Activated CD4-positive, alpha-beta T cell treated with anti-CD3 and anti-CD28 coated beads for 36 hours (primary cell): ENCODE measurements at regions not wholly inside any gene's neighbourhood (a gene's known extent, or its start where the extent isn't known, plus 50 kb on each side); places are given as distances from the start of the nearest gene placed in this dataset.
A peak's percentile ranks its signal among the peaks of the same experiment; 100 is the strongest.
"Not testable (repeated sequence)": the region's sequence is repeated elsewhere in the genome, so short reads cannot be mapped to it uniquely, and the experiment has no call there.

Source experiments
- ATAC-seq: fragments of 200-7000 bp; cut with Tn5 transposase; one replicate; pipeline ENCODE4 v1.10.0; 2021; ENCODE audit warnings: mild to moderate bottlenecking, moderate library complexity
- CTCF ChIA-PET: fragments of 350-600 bp; sonication (Branson Sonifier 250); formaldehyde crosslinking; loops from one replicate; lab custom pipeline; 2021; ENCODE audit warnings: antibody characterized with exemption; lab: Charles Lee
- POLR2A ChIA-PET: fragments of 350-600 bp; sonication (Branson Sonifier 250); formaldehyde crosslinking; loops from one replicate; lab custom pipeline; 2021; ENCODE audit warnings: antibody characterized with exemption, inconsistent platforms; lab: Charles Lee
- DNase-seq: peaks from one replicate; pipeline ENCODE4 v3.0.0-alpha.2; 2020
- H3K27ac Mint-ChIP-seq: one replicate; pipeline ENCODE4 v1.8.0; 2021; ENCODE audit warnings: mixed read lengths
- H3K27me3 Mint-ChIP-seq: one replicate; pipeline ENCODE4 v1.8.0; 2021; ENCODE audit warnings: mixed read lengths
- H3K36me3 Mint-ChIP-seq: one replicate; pipeline ENCODE4 v1.8.0; 2021; ENCODE audit warnings: low read depth, mixed read lengths
- H3K4me1 Mint-ChIP-seq: one replicate; pipeline ENCODE4 v1.8.0; 2021; ENCODE audit warnings: mixed read lengths
- H3K4me3 Mint-ChIP-seq: one replicate; pipeline ENCODE4 v1.8.0; 2021; ENCODE audit warnings: mild to moderate bottlenecking, moderate library complexity, mixed read lengths
- H3K9me3 Mint-ChIP-seq: one replicate; pipeline ENCODE4 v1.8.0; 2021; ENCODE audit warnings: low read depth, mixed read lengths
- intact Hi-C, 2 experiments: fragments of 100-400 bp; cut with DNase I in 1 of 2; cut with micrococcal nuclease in 1 of 2; formaldehyde crosslinking; loops; one replicate each; pipeline versions ENCODE4 v1.14.2 to v1.15.1; 2022 to 2024; cut with DNase I, micrococcal nuclease

DNA sequence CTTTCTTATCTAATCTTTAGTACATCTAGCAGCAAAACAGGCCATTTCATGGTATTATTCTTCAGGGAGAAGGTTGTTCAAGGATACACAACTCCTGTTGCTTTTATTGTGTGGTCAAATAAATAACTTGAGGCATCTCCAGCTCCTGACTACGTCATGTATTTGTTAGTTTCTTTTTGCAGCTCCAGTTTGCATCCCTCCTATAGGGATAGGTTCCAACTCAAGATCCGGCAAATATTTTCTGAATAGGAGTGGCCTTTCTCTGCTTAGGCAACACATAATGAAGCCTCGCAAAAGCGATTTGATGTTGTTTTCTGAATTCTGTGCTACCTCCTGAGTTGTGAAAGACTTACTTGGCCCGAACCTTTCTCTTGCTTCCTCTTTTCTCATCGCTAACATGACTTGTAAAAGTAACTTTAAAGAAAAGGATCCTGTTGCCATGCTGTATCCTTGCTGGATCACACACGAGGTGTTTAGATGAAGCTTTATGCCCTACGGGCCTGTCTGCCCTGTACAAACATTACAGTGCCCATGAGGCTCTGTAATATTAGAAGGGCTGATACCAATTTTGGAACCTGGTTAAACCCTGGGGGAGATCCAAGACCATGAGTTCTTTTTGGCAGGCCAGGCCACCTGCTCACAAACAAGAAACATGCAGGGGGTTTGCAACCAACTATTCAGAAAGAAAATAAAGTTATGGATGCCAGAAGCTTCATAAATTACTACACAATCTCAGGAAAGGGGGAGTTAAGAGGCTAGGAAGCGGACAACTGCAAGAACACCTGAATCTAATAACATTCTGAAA lies 149.8 kb upstream of the FGF10 start:
- Mint-ChIP-seq H3K27me3 (no peaks in the 10 kb centered on the region), H3K27ac (no peak overlapping the region), H3K4me3 (no peak overlapping the region), H3K4me1 (no peaks in the 10 kb centered on the region), H3K36me3 (no peaks in the 10 kb centered on the region), H3K9me3 (no peaks in the 10 kb centered on the region)
- ATAC-seq (no peak), DNase-seq (no peak)
- POLR2A ChIA-PET, result no interaction called here
- intact Hi-C loops, result no loop called here
- CTCF ChIA-PET, result no interaction called here

DNA sequence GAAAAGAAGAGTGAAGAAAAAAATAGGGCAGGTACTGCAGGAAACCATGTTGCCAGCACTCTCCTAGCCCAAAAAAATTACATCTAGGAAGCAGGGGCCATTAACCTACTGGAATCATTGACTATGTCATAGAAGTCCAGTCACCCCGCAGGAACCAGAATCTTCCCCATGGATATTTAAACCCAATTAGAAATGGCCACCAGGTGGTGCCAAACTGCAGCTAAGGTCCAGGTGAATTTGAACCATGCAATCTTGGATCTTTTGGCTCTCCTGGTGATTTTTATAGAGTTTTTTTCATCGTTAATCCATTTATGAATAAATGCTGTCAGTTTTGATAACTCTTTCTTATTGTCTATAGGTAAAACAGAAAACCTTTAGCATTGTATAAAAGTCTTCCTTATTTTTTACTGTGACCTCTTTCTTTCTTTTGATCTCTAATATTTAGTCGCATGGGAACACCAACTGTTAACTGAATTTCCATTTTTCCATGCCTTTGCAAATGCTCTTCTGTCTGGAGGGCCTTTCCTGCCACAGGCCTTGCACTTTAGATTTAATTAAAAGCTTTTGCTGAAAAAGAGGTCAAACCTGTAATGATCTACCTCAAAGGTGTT lies 147.5 kb upstream of the FGF10 start:
- POLR2A ChIA-PET, result no interaction called here
- Mint-ChIP-seq H3K9me3 (no peaks in the 10 kb centered on the region), H3K27me3 (no peaks in the 10 kb centered on the region), H3K4me3 (no peak overlapping the region), H3K27ac (no peak overlapping the region), H3K36me3 (no peaks in the 10 kb centered on the region), H3K4me1 (no peaks in the 10 kb centered on the region)
- ATAC-seq (no peak), DNase-seq (peak; percentile 40)
- intact Hi-C loops, result loop anchor here (1.0 to 2.0 kb wide), 2 partner anchors 238 kb away; no protein-coding TSS in a partner anchor
- CTCF ChIA-PET, result interaction anchor here (1.0 kb wide), 1 partner anchor 237 kb away, joined by 4 read pairs; no protein-coding TSS in a partner anchor

DNA sequence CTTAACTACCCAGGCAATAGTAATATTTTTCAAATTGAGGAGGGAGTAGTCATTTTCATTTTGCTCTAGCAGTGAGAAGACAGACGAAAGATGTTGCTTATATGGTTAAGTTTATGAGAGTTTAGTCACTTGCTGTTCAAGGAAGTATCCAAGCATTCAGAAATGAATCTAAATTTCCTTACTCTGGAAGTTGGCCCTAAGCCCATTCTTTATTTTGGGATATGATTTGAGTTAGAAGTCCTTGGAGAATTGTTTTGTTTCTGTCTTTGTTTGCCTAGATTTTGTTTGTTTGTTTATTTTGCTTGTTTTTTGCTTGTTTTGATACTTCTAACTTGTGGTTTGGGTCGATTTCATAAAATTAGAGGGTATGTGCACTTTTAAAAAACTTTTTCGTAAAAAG lies 146.4 kb upstream of the FGF10 start:
- no peak for DNase-seq
- Mint-ChIP-seq H3K4me1 (no peaks in the 10 kb centered on the region), H3K27me3 (no peaks in the 10 kb centered on the region), H3K4me3 (no peak overlapping the region), H3K9me3 (no peaks in the 10 kb centered on the region), H3K27ac (no peak overlapping the region), H3K36me3 (no peaks in the 10 kb centered on the region)
- intact Hi-C loops, result loop anchor here (1.0 to 2.0 kb wide), 2 partner anchors 239 kb away; no protein-coding TSS in a partner anchor
- no peak for ATAC-seq
- CTCF ChIA-PET, result no interaction called here
- POLR2A ChIA-PET, result no interaction called here

DNA sequence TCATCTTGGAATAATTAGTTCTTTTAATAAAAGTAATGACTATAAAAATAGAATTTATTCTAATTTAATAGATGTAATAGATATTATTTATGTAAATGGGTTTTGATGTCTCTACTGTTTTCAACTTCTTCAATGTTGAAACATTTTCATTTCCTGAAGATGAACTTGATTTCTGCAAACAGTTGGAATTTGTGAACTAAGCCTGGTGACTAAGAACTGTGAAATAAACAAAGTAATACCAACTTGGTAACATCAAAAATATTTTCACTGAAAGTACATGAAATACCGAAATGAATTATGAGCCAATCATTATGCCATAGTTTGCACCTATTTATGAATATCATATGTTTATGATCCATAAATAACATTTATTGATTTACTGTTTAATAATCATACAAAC lies 143.8 kb upstream of the FGF10 start:
- no peak overlapping the region for H3K4me3 Mint-ChIP-seq

DNA sequence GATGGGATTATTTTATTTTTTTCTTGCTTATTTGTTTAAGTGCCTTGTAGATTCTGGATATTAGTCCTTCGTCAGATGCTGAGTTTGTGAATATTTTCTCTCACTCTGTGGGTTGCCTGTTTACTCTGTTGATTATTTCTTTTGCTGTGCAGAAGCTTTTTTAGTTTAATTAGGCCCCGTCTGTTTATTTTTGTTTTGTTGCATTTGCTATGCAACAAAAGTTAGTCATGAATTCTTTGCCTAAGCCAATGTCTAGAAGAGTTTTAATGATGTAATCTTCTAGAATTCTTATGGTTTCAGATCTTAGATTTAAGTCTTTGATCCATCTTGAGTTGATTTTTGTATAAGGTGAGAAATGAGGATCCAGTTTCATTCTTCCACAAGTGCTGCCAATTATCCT lies 142.5 kb upstream of the FGF10 start:
- H3K36me3 Mint-ChIP-seq, ATAC-seq, H3K27ac Mint-ChIP-seq, H3K27me3 Mint-ChIP-seq, H3K4me3 Mint-ChIP-seq, intact Hi-C loops, H3K4me1 Mint-ChIP-seq, POLR2A ChIA-PET, H3K9me3 Mint-ChIP-seq, DNase-seq, CTCF ChIA-PET: not testable (repeated sequence)

More for the DNA sequence above, 143.8 kb upstream of the FGF10 start:
- ATAC-seq (no peak), DNase-seq (no peak)
- Mint-ChIP-seq H3K27me3 (no peaks in the 10 kb centered on the region), H3K4me1 (no peaks in the 10 kb centered on the region), H3K36me3 (no peaks in the 10 kb centered on the region), H3K9me3 (no peaks in the 10 kb centered on the region), H3K27ac (no peak overlapping the region)
- POLR2A ChIA-PET, result no interaction called here
- CTCF ChIA-PET, result interaction anchor here (0.6 kb wide), 1 partner anchor 1642 kb away, joined by 3 read pairs; no protein-coding TSS in a partner anchor
- intact Hi-C loops, result no loop called here

DNA sequence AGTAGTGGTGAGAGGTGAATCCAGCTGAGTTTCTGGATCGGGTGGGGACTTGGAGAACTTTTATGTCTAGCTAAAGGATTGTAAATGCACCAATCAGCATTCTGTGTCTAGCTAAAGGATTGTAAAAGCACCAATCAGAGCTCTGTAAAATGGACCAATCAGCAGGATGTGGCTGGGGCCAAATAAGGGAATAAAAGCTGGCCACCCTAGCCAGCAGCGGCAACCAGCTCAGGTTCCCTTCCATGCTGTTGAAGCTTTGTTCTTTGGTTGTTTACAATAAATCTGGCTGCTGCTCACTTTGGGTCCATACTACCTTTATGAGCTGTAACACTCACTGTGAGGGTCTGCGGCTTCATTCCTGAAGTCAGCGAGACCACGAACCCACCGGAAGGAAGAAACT lies 141.6 kb upstream of the FGF10 start:
- H3K4me1 Mint-ChIP-seq, H3K4me3 Mint-ChIP-seq, H3K27ac Mint-ChIP-seq, intact Hi-C loops, ATAC-seq, H3K9me3 Mint-ChIP-seq, POLR2A ChIA-PET, DNase-seq, H3K36me3 Mint-ChIP-seq, H3K27me3 Mint-ChIP-seq: not testable (repeated sequence)
- CTCF ChIA-PET, result interaction anchor here (0.7 kb wide), 1 partner anchor 1191 kb away, joined by 3 read pairs; no protein-coding TSS in a partner anchor

DNA sequence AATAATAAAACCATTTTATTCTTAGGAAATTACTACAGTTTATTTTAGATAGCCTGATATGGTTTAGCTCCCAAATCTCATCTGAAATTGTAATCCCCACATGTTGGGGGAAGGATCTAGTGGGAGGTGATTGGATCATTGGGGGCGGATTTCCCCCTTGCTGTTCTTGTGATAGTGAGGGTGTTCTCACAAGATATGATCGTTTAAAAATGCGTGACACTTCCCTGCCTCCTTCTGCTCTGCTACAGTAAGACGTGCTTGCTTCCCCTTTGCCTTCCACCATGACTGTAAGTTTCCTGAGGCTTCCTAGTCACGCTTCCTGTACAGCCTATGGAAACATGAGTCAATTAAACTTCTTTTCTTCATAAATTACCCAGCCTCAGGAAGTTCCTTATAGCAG lies 122.4 kb upstream of the FGF10 start:
- Mint-ChIP-seq H3K27me3 (no peaks in the 10 kb centered on the region), H3K4me3 (no peak overlapping the region), H3K27ac (no peak overlapping the region), H3K9me3 (no peaks in the 10 kb centered on the region), H3K4me1 (no peaks in the 10 kb centered on the region), H3K36me3 (no peaks in the 10 kb centered on the region)
- POLR2A ChIA-PET, result no interaction called here
- intact Hi-C loops, result no loop called here
- DNase-seq, result no peak
- ATAC-seq, result no peak
- CTCF ChIA-PET, result interaction anchor here (0.6 kb wide), 1 partner anchor 713 kb away, joined by 3 read pairs; no protein-coding TSS in a partner anchor

DNA sequence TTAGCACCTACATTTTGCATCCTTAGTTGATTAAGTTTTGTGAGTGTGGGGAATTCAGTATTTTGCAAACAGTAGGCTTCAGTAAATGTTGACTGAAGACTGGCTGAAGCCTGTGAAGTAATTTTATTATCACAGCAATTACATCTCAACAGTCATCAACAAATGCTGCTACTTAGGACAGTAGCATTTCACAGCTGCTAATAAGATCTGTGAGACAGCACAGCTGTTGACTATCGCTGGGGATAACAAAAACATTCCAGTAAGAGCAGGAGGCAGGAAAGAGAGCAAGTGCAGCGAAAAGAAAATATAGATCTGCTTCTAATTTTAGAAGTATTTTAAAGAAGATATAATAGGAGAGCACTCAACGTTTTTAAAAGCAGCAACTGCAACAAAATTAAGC lies 117.3 kb upstream of the FGF10 start:
- H3K4me1 Mint-ChIP-seq, result no peaks in the 10 kb centered on the region
- DNase-seq (no peak), ATAC-seq (no peak)
- intact Hi-C loops, result no loop called here
- no peaks in the 10 kb centered on the region for H3K9me3 Mint-ChIP-seq
- POLR2A ChIA-PET, result no interaction called here
- no peak overlapping the region for H3K27ac Mint-ChIP-seq
- H3K27me3 Mint-ChIP-seq, result no peaks in the 10 kb centered on the region
- CTCF ChIA-PET, result no interaction called here
- H3K36me3 Mint-ChIP-seq, result no peaks in the 10 kb centered on the region
- H3K4me3 Mint-ChIP-seq, result no peak overlapping the region

DNA sequence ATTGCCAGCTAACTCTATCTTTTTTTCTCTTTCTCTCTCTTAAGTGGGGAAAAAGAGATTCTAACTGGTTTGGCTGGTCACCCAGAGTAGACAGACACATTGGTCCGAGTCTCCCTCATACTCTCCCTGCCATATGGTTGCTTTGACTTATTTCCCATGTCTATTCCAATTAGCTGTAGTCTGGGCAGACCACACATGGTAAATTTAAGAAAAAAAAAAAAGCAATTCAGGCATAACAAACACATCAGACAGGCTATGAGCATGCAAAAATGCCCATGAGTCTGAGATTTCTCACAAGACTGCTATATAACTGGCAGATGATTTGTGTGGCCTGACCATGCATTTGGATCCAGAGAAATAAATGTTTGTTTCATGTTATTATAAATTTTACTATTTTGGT lies 110.2 kb upstream of the FGF10 start:
- intact Hi-C loops, result no loop called here
- ATAC-seq (no peak), DNase-seq (no peak)
- no peak overlapping the region for H3K27ac Mint-ChIP-seq
- no peak overlapping the region for H3K4me3 Mint-ChIP-seq
- ChIA-PET POLR2A (no interaction called here), CTCF (no interaction called here)
- H3K4me1 Mint-ChIP-seq, result no peaks in the 10 kb centered on the region
- no peaks in the 10 kb centered on the region for H3K27me3 Mint-ChIP-seq
- no peaks in the 10 kb centered on the region for H3K36me3 Mint-ChIP-seq
- no peaks in the 10 kb centered on the region for H3K9me3 Mint-ChIP-seq

DNA sequence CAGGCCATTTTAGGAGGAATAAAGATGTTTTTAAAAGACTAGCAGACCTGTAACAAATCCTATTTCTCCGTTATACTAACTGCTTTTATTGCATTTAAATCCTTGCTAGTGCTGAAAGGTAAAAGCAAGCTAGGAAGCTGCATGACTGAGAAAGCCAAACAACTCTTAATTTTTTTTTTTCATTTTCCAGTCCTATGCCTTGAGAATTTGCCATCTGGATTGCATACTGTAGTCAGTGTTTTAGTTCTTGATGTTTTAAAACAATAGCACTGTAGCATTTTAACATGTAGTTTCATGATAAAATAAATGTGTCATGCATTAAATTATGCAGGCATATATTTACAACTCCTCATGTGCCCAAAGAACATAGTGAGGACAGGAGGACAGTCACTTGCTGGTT lies 108.4 kb upstream of the FGF10 start:
- no peak overlapping the region for H3K4me3 Mint-ChIP-seq
- H3K4me1 Mint-ChIP-seq, result no peaks in the 10 kb centered on the region
- H3K27me3 Mint-ChIP-seq, result no peaks in the 10 kb centered on the region
- intact Hi-C loops, result no loop called here
- ChIA-PET POLR2A (no interaction called here), CTCF (no interaction called here)
- ATAC-seq, result no peak
- no peak overlapping the region for H3K27ac Mint-ChIP-seq
- H3K36me3 Mint-ChIP-seq, result no peaks in the 10 kb centered on the region
- DNase-seq, result no peak
- H3K9me3 Mint-ChIP-seq, result no peaks in the 10 kb centered on the region

DNA sequence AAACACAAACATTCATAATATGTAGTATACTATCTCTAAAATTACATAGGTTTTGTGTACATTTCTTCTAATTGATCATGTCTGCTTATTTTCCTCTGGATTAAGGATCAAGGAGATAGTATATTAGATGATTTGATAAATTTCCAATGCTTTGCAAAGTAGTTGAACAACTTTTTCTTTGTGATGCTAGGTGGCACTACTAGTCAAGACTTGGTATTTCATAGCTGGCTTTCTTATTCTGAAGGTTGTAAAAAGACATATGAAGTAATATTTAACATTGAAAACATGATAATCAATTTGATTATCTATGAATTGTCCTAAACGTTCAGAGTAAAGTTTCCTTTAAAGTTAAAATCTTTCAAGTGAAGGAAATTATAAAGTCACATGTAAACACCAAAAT lies 106.1 kb upstream of the FGF10 start:
- H3K27ac Mint-ChIP-seq, result no peak overlapping the region
- no peaks in the 10 kb centered on the region for H3K36me3 Mint-ChIP-seq
- H3K4me1 Mint-ChIP-seq, result no peaks in the 10 kb centered on the region
- DNase-seq, result no peak
- intact Hi-C loops, result no loop called here
- H3K9me3 Mint-ChIP-seq, result no peaks in the 10 kb centered on the region
- ATAC-seq, result no peak
- no peaks in the 10 kb centered on the region for H3K27me3 Mint-ChIP-seq
- CTCF ChIA-PET, result no interaction called here
- POLR2A ChIA-PET, result no interaction called here
- H3K4me3 Mint-ChIP-seq, result no peak overlapping the region

DNA sequence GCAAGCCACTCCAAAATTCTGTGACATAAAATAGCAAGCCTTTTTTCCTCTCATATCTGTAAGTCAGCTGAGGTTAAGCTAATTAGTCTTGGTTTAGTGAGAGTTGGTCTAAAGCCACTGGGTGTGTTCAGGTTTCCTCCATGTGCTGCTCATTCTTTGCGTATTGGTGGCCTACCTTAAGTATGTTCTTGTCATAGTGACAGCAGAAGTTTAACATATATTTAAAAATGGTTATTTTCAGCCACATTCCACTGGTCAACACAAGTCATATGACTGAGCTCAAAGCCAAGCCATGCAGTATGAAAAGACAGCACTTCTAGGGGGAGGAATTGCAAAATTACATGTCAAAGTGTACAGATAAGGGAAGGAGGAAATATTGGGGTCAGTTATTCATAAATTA lies 100.5 kb upstream of the FGF10 start:
- no peaks in the 10 kb centered on the region for H3K4me1 Mint-ChIP-seq
- H3K27ac Mint-ChIP-seq, result no peak overlapping the region
- no peak overlapping the region for H3K4me3 Mint-ChIP-seq
- no peak for ATAC-seq
- intact Hi-C loops, result no loop called here
- POLR2A ChIA-PET, result no interaction called here
- DNase-seq, result no peak
- no peaks in the 10 kb centered on the region for H3K36me3 Mint-ChIP-seq
- CTCF ChIA-PET, result no interaction called here
- no peaks in the 10 kb centered on the region for H3K9me3 Mint-ChIP-seq
- H3K27me3 Mint-ChIP-seq, result no peaks in the 10 kb centered on the region
